EH (cell line): ENCODE measurements at regions not wholly inside any gene's neighbourhood (a gene's known extent, or its start where the extent isn't known, plus 50 kb on each side); places are given as distances from the start of the nearest gene placed in this dataset.

Experiments
- DNase-seq: peaks from one replicate; pipeline ENCODE4 v3.0.0-alpha.2; 2015; ENCODE audit warnings: low read depth

DNA sequence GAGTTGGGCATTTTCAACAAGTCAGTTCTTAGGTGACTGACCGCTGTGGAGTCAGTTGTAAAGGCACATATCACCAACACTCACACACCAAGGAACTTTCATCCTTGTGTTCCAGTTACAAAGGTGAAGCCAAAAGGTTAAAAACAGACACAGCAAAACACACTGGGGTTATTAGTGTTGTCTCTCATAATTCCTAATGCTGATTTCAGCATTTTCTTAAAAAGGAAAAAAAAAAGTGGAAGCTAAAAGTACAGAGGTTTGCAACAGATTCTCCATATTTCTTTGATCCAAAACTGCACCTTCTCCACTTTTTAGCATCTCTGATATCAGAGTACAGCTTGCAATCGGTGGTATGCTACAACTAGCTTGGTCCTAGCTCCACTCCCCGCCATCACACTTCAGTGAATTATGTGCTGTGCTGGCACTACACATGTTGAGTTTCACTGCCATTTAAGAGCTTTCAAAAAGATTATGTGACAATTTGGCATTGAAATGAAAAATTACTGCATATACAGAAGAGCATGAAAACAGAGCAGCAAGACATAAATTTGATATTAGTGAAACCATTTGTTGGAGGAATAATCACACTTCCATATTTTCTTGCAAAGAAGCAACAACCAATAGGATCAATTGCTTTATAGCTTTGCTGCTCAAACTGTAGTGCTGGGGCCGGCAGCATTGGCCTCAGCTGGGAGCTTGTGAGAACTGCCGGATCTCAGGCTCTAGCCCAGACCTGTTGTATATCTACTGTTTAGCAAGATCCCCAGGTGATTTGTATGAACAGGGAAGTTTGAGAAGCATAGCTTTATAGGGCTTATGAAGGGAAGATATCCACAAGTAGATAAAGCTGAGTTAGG lies 62.3 kb upstream of the DAPL1 start:
- no peak for DNase-seq

GRCh38 chr2:158733430-158733755 lies 61.7 kb upstream of the DAPL1 start:
- DNase-seq: no peak

- DNase-seq: no peak
Observed at GRCh38 chr2:158734442-158734841, 60.7 kb upstream of the DAPL1 start.

GRCh38 chr2:158735822-158736580 lies 59.1 kb upstream of the DAPL1 start:
- no peak for DNase-seq

- no peak for DNase-seq
Observed at GRCh38 chr2:158738363-158738762, 56.8 kb upstream of the DAPL1 start.

DNA sequence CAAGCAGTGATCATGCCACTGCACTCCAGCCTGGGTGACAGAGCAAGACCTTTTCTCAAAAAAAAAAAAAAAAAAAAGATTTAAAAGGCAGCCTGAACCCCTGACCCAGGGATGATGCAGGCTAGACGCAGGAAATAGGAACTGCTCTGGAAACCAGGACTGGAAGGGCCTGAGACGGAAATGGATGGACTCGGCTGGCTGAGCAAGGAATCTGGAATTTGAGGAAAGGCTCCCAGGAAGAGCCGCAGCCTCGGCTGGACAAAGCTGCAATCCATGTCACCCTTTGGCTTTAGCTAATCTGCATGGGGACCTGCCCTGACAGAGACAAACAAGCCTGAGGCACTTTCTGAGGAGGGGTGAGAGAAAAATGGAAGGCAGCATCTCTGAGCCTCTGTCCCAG lies 55.0 kb upstream of the DAPL1 start:
- peak; percentile 66 for DNase-seq

DNA sequence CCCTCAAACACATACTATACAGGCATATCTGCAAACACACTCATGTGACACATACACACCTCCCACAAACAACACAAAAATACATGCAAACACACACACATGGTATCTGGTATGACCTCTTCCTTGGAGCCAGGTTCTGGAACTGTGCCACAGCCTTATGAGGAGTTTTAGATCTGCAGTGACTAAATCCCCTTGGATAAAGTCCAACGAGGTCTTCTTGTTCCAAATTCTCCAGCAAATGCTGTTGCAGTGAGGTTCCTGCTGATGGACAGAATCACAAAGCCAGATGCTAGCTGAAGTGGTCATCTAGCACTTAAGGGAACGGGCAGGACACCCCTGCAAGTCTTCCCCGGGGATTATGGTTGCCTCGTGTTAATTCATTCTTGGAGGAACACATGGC lies 54.5 kb upstream of the DAPL1 start:
- DNase-seq: peak; percentile 70

- DNase-seq: no peak
Observed at GRCh38 chr2:158741625-158742024, 53.5 kb upstream of the DAPL1 start.

DNA sequence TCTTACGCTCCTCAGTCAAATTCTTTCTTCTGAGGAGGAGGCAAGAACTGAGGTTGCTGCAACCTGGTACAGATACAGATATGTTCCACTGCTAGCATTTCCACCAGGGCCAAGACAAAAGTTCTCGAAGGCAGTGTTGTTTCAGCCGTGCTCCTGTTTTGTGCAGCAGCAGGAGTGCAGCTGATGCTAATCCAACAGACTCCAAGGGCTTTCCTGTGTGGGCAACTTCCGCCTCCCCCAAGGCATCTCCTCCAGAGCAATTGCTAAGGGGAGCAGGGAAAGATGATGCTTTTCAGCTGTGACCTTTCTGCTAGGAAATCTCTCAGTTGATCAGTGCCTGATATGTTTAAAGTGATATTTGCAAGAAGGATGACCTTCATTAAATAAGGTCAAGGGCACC lies 52.6 kb upstream of the DAPL1 start:
- no peak for DNase-seq

DNA sequence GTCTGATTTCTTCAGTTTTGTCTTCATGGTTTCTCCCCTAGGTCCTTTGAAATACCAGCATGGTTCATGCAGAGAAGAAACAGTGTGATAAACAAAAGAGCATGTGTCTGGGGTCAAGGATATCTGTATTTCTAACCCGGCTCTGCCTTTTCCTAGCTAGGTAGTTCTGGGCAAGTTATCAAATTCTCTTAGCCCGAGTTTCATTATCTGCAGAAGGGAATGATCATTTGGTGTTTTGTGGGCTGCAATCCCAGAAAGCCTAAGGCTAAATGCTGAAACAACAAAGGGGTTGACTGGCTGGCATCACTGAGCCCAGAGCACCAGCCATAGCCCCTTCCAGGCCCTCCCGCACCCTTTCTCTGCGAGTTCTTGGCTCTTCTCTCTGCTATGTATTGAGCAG lies 51.7 kb upstream of the DAPL1 start:
- DNase-seq: no peak

DNA sequence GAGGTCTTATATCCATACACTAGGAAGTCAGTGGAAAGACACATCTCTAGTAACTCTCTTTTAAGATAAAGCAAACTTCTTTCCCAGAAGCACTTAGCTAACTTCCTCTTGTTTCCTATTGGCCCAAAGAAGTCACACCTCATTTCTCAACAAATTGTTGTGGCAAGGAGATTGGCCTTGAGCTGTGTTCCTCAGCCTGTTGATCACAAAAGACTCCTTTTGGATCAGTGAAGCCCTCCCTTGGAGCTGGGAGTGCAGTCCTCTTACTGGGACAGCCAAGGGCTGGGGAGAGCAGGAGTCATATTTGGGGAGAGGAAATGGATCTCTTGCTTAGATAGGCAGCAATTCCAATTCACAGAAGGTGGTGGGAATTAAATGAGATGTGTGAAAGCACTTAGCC lies 51.2 kb upstream of the DAPL1 start:
- no peak for DNase-seq

DNA sequence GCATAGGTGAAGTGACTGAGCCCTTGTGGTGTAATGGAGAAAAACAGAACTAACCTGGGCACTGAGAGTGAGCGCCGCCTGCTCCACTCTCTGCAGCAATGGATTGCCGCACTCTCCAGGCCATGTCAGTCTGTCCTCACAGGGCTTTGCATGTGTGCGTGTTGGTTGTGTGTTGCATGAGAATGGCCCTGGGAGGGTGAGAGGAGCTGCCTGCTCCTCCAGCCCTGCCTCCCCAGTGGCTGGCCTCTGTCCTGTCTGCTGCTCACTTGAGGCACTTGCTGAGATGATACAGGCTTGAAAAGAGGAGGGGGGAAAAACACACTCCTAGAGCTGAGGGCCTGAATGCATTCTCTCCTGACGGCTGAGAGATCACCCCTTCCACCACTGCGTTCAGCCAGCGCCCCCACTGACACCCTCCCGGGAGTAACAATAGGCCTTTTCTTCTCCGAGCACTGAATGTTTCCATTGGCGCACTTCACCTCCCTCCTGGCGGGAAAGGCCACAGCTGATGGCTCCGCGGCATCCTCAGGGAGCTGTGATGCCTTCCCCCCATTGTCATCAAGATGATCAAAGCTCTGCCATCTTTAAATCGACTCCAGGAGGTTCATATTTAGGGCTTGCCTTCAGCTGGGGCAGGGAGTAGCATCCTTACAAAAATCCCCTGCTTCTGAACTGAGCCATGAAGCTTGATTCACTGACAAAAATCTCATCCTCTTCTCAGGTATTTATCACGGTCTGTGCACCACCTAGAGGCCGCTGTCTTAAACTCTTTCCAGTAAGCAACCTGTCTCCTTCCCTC lies 49.9 kb upstream of the DAPL1 start:
- DNase-seq: peak; percentile 64
